HepG2 (cell line): ENCODE measurements at regions not wholly inside any gene's neighbourhood (a gene's known extent, or its start where the extent isn't known, plus 50 kb on each side); places are given as distances from the start of the nearest gene placed in this dataset.

Source experiments
- BHLHE40 ChIP-seq: IDR thresholded peaks from 2 replicates; pipeline ENCODE4 v1.6.1; 2011; ENCODE audit warnings: low read length, improper control_type of control experiment
- POLR2G ChIP-seq: fragments of 200-400 bp; formaldehyde crosslinking; IDR thresholded peaks from 2 replicates; pipeline ENCODE4 v1.6.1; 2018; ENCODE audit warnings: mild to moderate bottlenecking, low read depth, low read length, moderate library complexity
- SIX4 ChIP-seq: sonication (generic); formaldehyde crosslinking; IDR thresholded peaks from 2 replicates; pipeline ENCODE4 v1.4.0; 2020; ENCODE audit warnings: missing genetic modification reagents
- TCF7L2 ChIP-seq: IDR thresholded peaks from 2 replicates; pipeline ENCODE4 v1.6.1; 2011; ENCODE audit warnings: mild to moderate bottlenecking, low read depth, low read length, moderate library complexity
- TEAD2 ChIP-seq: sonication (generic); formaldehyde crosslinking; IDR thresholded peaks from 2 replicates; pipeline ENCODE4 v1.9.0; 2021; ENCODE audit warnings: missing genetic modification reagents
- ZBTB7A ChIP-seq: sonication (generic); formaldehyde crosslinking; IDR thresholded peaks from 2 replicates; pipeline ENCODE4 v1.8.0; 2022; ENCODE audit warnings: mild to moderate bottlenecking, missing genetic modification reagents
- ZMYM4 ChIP-seq: sonication (generic); formaldehyde crosslinking; IDR thresholded peaks from 2 replicates; pipeline ENCODE4 v1.8.1; 2023; ENCODE audit warnings: mild to moderate bottlenecking, missing genetic modification reagents
- TF ChIP-seq, protein P1 (sequence below): sonication (generic); formaldehyde crosslinking; IDR thresholded peaks from 2 replicates; pipeline ENCODE4 v1.4.0; 2020; ENCODE audit warnings: mild to moderate bottlenecking, missing genetic modification reagents
- TF ChIP-seq, protein P2 (sequence below), 2 experiments: IDR thresholded peaks; 2 replicates each; pipeline ENCODE4 v1.6.1; 2011 to 2012; ENCODE audit warnings: low read length in 2 of 2, borderline replicate concordance in 1 of 2, low read depth in 1 of 2, mild to moderate bottlenecking in 1 of 2, moderate library complexity in 1 of 2
- TF ChIP-seq, protein P3 (sequence below): sonication (generic); formaldehyde crosslinking; IDR thresholded peaks from 2 replicates; pipeline ENCODE4 v1.4.0; 2020; ENCODE audit warnings: missing genetic modification reagents

DNA sequence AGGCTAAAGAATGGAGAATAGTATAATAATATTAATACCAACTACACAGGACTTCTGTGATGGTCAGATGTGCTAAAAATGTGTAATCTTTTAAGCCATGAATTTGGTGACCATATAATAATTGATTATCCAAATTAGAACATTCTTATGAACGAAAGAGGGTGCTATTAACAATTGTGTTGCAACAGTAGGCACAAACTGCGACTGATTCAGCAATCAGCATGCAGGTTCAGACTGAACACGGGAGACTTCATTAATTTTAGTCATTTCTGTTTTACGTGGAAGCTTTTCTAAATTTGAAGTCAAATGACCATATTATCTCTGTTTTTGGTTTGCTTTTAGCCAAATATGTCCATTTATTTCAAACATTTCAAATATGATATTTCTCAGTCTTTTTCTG is 54.6 kb upstream of the CHST9 start:
- TF ChIP-seq TEAD2 (no peak), SIX4 (CRISPR knock-in tag) (no peak), TCF7L2 (no peak), BHLHE40 (no peak), POLR2G (no peak), ZBTB7A (CRISPR knock-in tag) (no peak), ZMYM4 (CRISPR knock-in tag) (no peak)
- TF ChIP-seq, protein P1, sequence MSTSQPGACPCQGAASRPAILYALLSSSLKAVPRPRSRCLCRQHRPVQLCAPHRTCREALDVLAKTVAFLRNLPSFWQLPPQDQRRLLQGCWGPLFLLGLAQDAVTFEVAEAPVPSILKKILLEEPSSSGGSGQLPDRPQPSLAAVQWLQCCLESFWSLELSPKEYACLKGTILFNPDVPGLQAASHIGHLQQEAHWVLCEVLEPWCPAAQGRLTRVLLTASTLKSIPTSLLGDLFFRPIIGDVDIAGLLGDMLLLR (CRISPR knock-in tag) = no peak
- TF ChIP-seq, protein P2, sequence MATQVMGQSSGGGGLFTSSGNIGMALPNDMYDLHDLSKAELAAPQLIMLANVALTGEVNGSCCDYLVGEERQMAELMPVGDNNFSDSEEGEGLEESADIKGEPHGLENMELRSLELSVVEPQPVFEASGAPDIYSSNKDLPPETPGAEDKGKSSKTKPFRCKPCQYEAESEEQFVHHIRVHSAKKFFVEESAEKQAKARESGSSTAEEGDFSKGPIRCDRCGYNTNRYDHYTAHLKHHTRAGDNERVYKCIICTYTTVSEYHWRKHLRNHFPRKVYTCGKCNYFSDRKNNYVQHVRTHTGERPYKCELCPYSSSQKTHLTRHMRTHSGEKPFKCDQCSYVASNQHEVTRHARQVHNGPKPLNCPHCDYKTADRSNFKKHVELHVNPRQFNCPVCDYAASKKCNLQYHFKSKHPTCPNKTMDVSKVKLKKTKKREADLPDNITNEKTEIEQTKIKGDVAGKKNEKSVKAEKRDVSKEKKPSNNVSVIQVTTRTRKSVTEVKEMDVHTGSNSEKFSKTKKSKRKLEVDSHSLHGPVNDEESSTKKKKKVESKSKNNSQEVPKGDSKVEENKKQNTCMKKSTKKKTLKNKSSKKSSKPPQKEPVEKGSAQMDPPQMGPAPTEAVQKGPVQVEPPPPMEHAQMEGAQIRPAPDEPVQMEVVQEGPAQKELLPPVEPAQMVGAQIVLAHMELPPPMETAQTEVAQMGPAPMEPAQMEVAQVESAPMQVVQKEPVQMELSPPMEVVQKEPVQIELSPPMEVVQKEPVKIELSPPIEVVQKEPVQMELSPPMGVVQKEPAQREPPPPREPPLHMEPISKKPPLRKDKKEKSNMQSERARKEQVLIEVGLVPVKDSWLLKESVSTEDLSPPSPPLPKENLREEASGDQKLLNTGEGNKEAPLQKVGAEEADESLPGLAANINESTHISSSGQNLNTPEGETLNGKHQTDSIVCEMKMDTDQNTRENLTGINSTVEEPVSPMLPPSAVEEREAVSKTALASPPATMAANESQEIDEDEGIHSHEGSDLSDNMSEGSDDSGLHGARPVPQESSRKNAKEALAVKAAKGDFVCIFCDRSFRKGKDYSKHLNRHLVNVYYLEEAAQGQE (IDR thresholded peaks at IDR 0.05; ENCODE audit: borderline replicate concordance in 1 of 2, low read depth in 1 of 2, low read length in 2 of 2) = no peak
- TF ChIP-seq, protein P3, sequence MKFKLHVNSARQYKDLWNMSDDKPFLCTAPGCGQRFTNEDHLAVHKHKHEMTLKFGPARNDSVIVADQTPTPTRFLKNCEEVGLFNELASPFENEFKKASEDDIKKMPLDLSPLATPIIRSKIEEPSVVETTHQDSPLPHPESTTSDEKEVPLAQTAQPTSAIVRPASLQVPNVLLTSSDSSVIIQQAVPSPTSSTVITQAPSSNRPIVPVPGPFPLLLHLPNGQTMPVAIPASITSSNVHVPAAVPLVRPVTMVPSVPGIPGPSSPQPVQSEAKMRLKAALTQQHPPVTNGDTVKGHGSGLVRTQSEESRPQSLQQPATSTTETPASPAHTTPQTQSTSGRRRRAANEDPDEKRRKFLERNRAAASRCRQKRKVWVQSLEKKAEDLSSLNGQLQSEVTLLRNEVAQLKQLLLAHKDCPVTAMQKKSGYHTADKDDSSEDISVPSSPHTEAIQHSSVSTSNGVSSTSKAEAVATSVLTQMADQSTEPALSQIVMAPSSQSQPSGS = no peak
